Left lung (tissue), 4 donors: ENCODE measurements at regions not wholly inside any gene's neighbourhood (a gene's known extent, or its start where the extent isn't known, plus 50 kb on each side); places are given as distances from the start of the nearest gene placed in this dataset.

ENCODE experiments used
- ATAC-seq: fragments of 200-7000 bp; cut with Tn5 transposase; one replicate; pipeline ENCODE4 v1.9.1; 2020; ENCODE audit warnings: moderate library complexity
- DNase-seq, 4 donors: peaks; one replicate each; pipeline ENCODE4 v3.0.0-alpha.2; 2013 to 2020
- H3K27ac ChIP-seq, 2 donors: fragments of 200-600 bp; sonication (generic) in 1 of 2; one replicate each; pipeline versions ENCODE4 v1.5.0 to v1.8.0; 2020 to 2021
- H3K27me3 ChIP-seq, 2 donors: fragments of 200-600 bp; sonication (generic) in 1 of 2; one replicate each; pipeline versions ENCODE4 v1.5.0 to v1.8.0; 2020 to 2021
- H3K36me3 ChIP-seq, 2 donors: fragments of 200-600 bp; sonication (generic) in 1 of 2; one replicate each; pipeline versions ENCODE4 v1.5.0 to v1.8.0; 2020 to 2021
- H3K4me1 ChIP-seq, 2 donors: fragments of 200-600 bp; one replicate each; pipeline ENCODE4 v1.8.0; 2021
- H3K4me3 ChIP-seq, 2 donors: fragments of 200-600 bp; sonication (generic) in 1 of 2; one replicate each; pipeline versions ENCODE4 v1.5.0 to v1.8.0; 2020 to 2021; ENCODE audit warnings: mild to moderate bottlenecking in 1 of 2
- H3K9me3 ChIP-seq, 2 donors: fragments of 200-600 bp; sonication (generic) in 1 of 2; one replicate each; pipeline versions ENCODE4 v1.5.0 to v1.8.0; 2020 to 2021
- intact Hi-C, 2 donors: fragments of 100-400 bp; cut with DNase I; formaldehyde crosslinking; loops; one replicate each; pipeline versions ENCODE4 v1.11.2 to v1.14.2; 2022
- TF ChIP-seq, protein P1 (sequence below), 2 donors: fragments of 200-600 bp; sonication (generic) in 1 of 2; IDR thresholded peaks; one replicate each; pipeline versions ENCODE4 v1.5.0 to v1.8.0; 2021; ENCODE audit warnings: antibody characterized with exemption in 2 of 2
- donor health status: DM: no; HTN: yes; CAD: no.
- donor health status: DM: no; HTN: no; CAD: no.

DNA sequence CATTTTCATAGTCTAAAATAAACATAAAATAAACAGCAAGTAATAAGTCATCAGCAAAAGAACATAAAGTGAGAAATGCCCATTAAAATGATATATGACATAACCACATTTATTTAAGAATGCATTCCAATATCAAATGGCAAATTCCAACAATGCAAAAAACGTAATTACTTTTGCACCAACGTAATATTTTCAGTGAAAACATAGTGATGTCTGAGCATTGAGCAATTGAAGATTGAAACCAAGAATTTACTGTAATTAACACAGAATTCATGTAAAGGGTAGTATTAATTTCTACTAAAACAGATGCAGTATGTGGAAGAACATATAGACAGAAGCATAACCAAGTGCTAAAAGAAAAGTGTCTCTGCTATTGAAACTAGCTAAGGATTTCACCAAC, 123.0 kb upstream of the TNS3 start:
- TF ChIP-seq, protein P1, sequence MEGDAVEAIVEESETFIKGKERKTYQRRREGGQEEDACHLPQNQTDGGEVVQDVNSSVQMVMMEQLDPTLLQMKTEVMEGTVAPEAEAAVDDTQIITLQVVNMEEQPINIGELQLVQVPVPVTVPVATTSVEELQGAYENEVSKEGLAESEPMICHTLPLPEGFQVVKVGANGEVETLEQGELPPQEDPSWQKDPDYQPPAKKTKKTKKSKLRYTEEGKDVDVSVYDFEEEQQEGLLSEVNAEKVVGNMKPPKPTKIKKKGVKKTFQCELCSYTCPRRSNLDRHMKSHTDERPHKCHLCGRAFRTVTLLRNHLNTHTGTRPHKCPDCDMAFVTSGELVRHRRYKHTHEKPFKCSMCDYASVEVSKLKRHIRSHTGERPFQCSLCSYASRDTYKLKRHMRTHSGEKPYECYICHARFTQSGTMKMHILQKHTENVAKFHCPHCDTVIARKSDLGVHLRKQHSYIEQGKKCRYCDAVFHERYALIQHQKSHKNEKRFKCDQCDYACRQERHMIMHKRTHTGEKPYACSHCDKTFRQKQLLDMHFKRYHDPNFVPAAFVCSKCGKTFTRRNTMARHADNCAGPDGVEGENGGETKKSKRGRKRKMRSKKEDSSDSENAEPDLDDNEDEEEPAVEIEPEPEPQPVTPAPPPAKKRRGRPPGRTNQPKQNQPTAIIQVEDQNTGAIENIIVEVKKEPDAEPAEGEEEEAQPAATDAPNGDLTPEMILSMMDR (IDR thresholded peaks at IDR 0.05): no peak
- ATAC-seq (no peak), DNase-seq (no peak)
- intact Hi-C loops: no loop called here
- Histone ChIP-seq H3K4me1 (no peaks in the 10 kb centered on the region), H3K36me3 (no peaks in the 10 kb centered on the region), H3K27me3 (no peaks in the 10 kb centered on the region), H3K9me3 (no peaks in the 10 kb centered on the region), H3K27ac (no peak overlapping the region), H3K4me3 (no peak overlapping the region)

DNA sequence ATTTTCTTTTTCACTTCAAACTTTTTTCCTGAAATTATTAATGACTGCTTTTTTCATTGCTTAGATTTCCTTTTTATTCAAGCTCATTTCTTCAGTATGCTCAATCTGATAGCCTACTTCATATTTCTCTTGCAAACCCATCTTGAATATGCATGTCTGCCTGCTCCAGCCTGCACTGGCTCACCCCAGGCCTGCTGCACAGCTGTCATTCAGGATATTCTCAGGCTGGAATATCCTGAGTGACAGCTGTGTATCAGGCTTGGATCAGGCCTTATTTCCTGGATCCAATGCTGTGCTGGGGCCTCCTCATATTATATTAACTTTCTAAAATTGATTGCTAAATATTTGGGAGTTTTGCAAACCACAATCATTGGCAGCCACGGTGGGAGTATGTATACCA, 120.2 kb upstream of the TNS3 start:
- ATAC-seq (no peak), DNase-seq (no peak)
- H3K4me3 ChIP-seq: no peak overlapping the region
- TF ChIP-seq, protein P1 (IDR thresholded peaks at IDR 0.05): no peak
- H3K9me3 ChIP-seq: no peaks in the 10 kb centered on the region
- intact Hi-C loops: no loop called here
- H3K36me3 ChIP-seq: no peaks in the 10 kb centered on the region
- no peaks in the 10 kb centered on the region for H3K4me1 ChIP-seq
- no peak overlapping the region for H3K27ac ChIP-seq
- H3K27me3 ChIP-seq: no peaks in the 10 kb centered on the region

- TF ChIP-seq, protein P1 (IDR thresholded peaks at IDR 0.05): no peak
- intact Hi-C loops: no loop called here
- ATAC-seq: no peak
- Histone ChIP-seq H3K36me3 (no peaks in the 10 kb centered on the region), H3K4me3 (no peak overlapping the region), H3K27ac (no peak overlapping the region), H3K9me3 (no peaks in the 10 kb centered on the region), H3K4me1 (no peaks in the 10 kb centered on the region), H3K27me3 (no peaks in the 10 kb centered on the region)
- no peak for DNase-seq
Observed at GRCh38 chr7:47698386-47698785, 116.5 kb upstream of the TNS3 start.

- TF ChIP-seq, protein P1 (IDR thresholded peaks at IDR 0.05): no peak
- intact Hi-C loops: no loop called here
- no peak overlapping the region for H3K27ac ChIP-seq
Observed at GRCh38 chr7:47697543-47697942, 115.6 kb upstream of the TNS3 start.

DNA sequence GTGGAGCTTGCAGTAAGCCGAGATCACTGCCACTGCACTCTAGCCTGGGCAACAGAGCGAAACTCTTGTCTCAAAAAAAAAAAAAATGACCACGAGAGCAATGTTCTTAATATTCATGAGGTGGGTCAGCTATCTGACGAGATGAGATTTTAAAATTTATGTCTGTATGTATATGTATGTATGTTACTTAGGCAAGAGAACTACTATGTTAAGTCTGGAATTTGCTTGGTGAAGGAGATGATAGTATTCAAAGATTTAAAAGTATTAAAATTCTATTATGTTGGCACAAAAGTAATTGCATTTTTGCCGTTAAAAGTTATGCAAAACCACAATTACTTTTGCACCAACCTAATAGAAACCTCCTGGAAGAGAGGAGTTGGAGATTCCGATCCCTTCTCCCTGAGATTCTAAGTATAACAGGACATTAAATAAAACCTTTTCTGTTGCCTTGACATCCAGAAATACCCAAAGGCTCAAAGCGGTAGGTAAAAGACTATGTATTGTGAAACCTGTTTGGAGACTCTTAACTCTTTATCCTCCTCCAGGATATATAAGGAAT, 114.3 kb upstream of the TNS3 start:
- DNase-seq: no peak
- intact Hi-C loops: no loop called here
- TF ChIP-seq, protein P1 (IDR thresholded peaks at IDR 0.05): no peak
- Histone ChIP-seq H3K27ac (no peak overlapping the region), H3K9me3 (no peaks in the 10 kb centered on the region), H3K27me3 (no peaks in the 10 kb centered on the region), H3K4me3 (no peak overlapping the region), H3K36me3 (no peaks in the 10 kb centered on the region), H3K4me1 (no peaks in the 10 kb centered on the region)
- ATAC-seq: no peak

More at GRCh38 chr7:47697543-47697942, 115.6 kb upstream of the TNS3 start:
- Histone ChIP-seq H3K4me1 (no peaks in the 10 kb centered on the region), H3K27me3 (no peaks in the 10 kb centered on the region), H3K9me3 (no peaks in the 10 kb centered on the region), H3K4me3 (no peak overlapping the region), H3K36me3 (no peaks in the 10 kb centered on the region)
- ATAC-seq (no peak), DNase-seq (no peak)
